Caco-2 (cell line): ENCODE measurements at regions not wholly inside any gene's neighbourhood (a gene's known extent, or its start where the extent isn't known, plus 50 kb on each side); places are given as distances from the start of the nearest gene placed in this dataset.
"Not testable (repeated sequence)": the region's sequence is repeated elsewhere in the genome, so short reads cannot be mapped to it uniquely, and the experiment has no call there.

Experiments used
- BruUV-seq: library from RNA; stranded (reverse); fragments of 400-500 nt; replicated peaks from 2 replicates; lab custom pipeline; 2021; lab: Mats Ljungman, UMichigan
- CTCF ChIA-PET: fragments of 300-600 bp; sonication (Branson Sonifier 250); formaldehyde crosslinking; loops from one replicate; lab custom pipeline; 2022; ENCODE audit warnings: antibody characterized with exemption; lab: Charles Lee
- POLR2A ChIA-PET: fragments of 300-600 bp; sonication (Branson Sonifier 250); formaldehyde crosslinking; loops from one replicate; lab custom pipeline; 2022; ENCODE audit warnings: antibody characterized with exemption; lab: Charles Lee
- DNase-seq, 2 experiments: peaks; one replicate each; pipeline versions ENCODE4 v3.0.0 to v3.0.0-alpha.2; 2020 to 2022
- H3K27me3 ChIP-seq: replicated peaks from 2 replicates; pipeline ENCODE4 v1.6.0; 2011; ENCODE audit warnings: low read length; ENCODE audit not compliant: control insufficient read depth, insufficient read depth
- H3K36me3 ChIP-seq: 2 replicates; pipeline ENCODE4 v1.5.1; 2011; ENCODE audit warnings: low read length; ENCODE audit not compliant: control insufficient read depth, insufficient read depth
- H3K4me1 ChIP-seq: fragments of 250-450 bp; sonication (Bioruptor Pico); 2 replicates; pipeline ENCODE4 v1.5.1; 2020; ENCODE audit warnings: mild to moderate bottlenecking
- H3K4me3 ChIP-seq: 2 replicates; pipeline ENCODE4 v1.5.1; 2011; ENCODE audit warnings: low read depth, mild to moderate bottlenecking, control low read depth, low read length
- H3K9me3 ChIP-seq: fragments of 250-450 bp; sonication (Bioruptor Pico); 2 replicates; pipeline ENCODE4 v1.5.1; 2020; ENCODE audit warnings: mild to moderate bottlenecking, moderate library complexity
- H3K27ac Mint-ChIP-seq: one replicate; pipeline ENCODE4 v1.8.0; 2022; ENCODE audit warnings: mixed read lengths; ENCODE audit not compliant: unreplicated experiment
- H3K27me3 Mint-ChIP-seq: one replicate; pipeline ENCODE4 v1.8.0; 2022; ENCODE audit warnings: mixed read lengths; ENCODE audit not compliant: insufficient read depth, unreplicated experiment
- H3K36me3 Mint-ChIP-seq: one replicate; pipeline ENCODE4 v1.8.0; 2022; ENCODE audit warnings: mild to moderate bottlenecking, mixed read lengths; ENCODE audit not compliant: insufficient read depth, unreplicated experiment
- H3K4me1 Mint-ChIP-seq: one replicate; pipeline ENCODE4 v1.8.0; 2022; ENCODE audit warnings: low read depth, mixed read lengths; ENCODE audit not compliant: unreplicated experiment
- H3K4me3 Mint-ChIP-seq: one replicate; pipeline ENCODE4 v1.8.0; 2022; ENCODE audit warnings: mild to moderate bottlenecking, moderate library complexity, mixed read lengths; ENCODE audit not compliant: unreplicated experiment
- H3K9me3 Mint-ChIP-seq: one replicate; pipeline ENCODE4 v1.8.0; 2022; ENCODE audit warnings: mixed read lengths; ENCODE audit not compliant: unreplicated experiment
- intact Hi-C: fragments of 100-400 bp; cut with micrococcal nuclease; formaldehyde crosslinking; loops from one replicate; pipeline ENCODE4 v1.10.0; 2022; ENCODE audit not compliant: unreplicated experiment
- TF ChIP-seq, protein P1 (sequence below), 2 experiments: fragments of 200-600 bp in 1 of 2; IDR thresholded peaks; 1 replicate in 1 of 2; 2 replicates in 1 of 2; pipeline versions ENCODE4 v1.5.1 to v1.8.0; 2011 to 2022; ENCODE audit warnings: antibody characterized with exemption in 1 of 2, control low read depth in 1 of 2, inconsistent platforms in 1 of 2, low read depth in 1 of 2, low read length in 1 of 2, mild to moderate bottlenecking in 1 of 2, moderate library complexity in 1 of 2; ENCODE audit not compliant: insufficient read depth in 1 of 2, severe bottlenecking in 1 of 2, unreplicated experiment in 1 of 2

DNA sequence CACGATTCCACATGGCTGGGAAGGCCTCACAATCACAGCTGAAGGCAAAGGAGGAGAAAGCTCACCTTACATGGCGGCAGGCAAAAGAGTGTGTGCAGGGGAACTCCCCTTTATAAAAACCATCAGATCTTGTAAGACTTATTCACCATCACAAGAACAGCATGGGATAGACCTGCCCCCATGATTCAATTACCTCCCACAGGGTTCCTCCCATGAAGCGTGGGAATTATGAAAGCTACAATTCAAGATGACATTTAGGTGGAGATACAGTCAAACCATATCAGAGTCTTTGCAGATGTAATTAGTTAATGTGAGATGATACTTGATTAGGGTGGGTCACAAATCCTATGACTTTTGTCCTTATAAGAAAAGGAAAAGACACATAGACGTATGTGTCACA lies 688.9 kb downstream of the GBE1 start:
- Histone ChIP-seq H3K9me3 (peaks cover 7% of the 10 kb centered on the region; the same call in 1 of the 2 replicates), H3K27me3 (no peaks in the 10 kb centered on the region), H3K4me3 (no peak overlapping the region), H3K4me1 (no peaks in the 10 kb centered on the region), H3K36me3 (no peaks in the 10 kb centered on the region)
- intact Hi-C loops: no loop called here
- no TSS peak for BruUV-seq
- Mint-ChIP-seq H3K27ac (no peak overlapping the region), H3K4me3 (no peak overlapping the region), H3K9me3 (peaks cover 12% of the 10 kb centered on the region), H3K36me3 (no peaks in the 10 kb centered on the region), H3K4me1 (peaks cover 9% of the 10 kb centered on the region), H3K27me3 (no peaks in the 10 kb centered on the region)
- CTCF ChIA-PET: no interaction called here
- TF ChIP-seq, protein P1, sequence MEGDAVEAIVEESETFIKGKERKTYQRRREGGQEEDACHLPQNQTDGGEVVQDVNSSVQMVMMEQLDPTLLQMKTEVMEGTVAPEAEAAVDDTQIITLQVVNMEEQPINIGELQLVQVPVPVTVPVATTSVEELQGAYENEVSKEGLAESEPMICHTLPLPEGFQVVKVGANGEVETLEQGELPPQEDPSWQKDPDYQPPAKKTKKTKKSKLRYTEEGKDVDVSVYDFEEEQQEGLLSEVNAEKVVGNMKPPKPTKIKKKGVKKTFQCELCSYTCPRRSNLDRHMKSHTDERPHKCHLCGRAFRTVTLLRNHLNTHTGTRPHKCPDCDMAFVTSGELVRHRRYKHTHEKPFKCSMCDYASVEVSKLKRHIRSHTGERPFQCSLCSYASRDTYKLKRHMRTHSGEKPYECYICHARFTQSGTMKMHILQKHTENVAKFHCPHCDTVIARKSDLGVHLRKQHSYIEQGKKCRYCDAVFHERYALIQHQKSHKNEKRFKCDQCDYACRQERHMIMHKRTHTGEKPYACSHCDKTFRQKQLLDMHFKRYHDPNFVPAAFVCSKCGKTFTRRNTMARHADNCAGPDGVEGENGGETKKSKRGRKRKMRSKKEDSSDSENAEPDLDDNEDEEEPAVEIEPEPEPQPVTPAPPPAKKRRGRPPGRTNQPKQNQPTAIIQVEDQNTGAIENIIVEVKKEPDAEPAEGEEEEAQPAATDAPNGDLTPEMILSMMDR (IDR thresholded peaks at IDR 0.05; ENCODE audit: insufficient read depth in 1 of 2, low read depth in 1 of 2, low read length in 1 of 2, severe bottlenecking in 1 of 2, unreplicated experiment in 1 of 2): no peak
- POLR2A ChIA-PET: no interaction called here
- no peak for DNase-seq

DNA sequence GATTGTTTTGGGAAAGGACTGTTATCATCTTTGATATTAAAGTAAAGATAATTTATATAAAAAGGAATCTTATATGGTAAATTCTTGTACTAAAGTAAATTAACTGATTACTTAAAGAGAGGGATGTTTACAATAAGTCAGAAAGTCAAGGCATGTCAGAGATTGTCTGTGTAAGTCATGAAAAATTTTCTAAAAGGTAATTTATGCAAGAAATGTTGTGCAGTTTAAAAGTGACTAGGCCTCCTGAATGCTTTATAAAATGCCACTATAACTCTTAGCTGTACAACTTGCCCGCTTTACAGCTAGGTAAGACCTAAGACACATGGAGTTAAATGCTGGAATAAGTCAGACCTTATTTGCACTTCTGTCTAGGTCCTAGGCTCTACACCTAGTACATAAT lies 692.9 kb downstream of the GBE1 start:
- Mint-ChIP-seq H3K27me3 (no peaks in the 10 kb centered on the region), H3K4me1 (peaks cover 9% of the 10 kb centered on the region), H3K9me3 (peaks cover 39% of the 10 kb centered on the region), H3K36me3 (no peaks in the 10 kb centered on the region), H3K27ac (no peak overlapping the region), H3K4me3 (no peak overlapping the region)
- no TSS peak for BruUV-seq
- Histone ChIP-seq H3K9me3 (peaks cover 7% of the 10 kb centered on the region; the same call in 1 of the 2 replicates), H3K4me1 (no peaks in the 10 kb centered on the region), H3K36me3 (no peaks in the 10 kb centered on the region), H3K27me3 (no peaks in the 10 kb centered on the region), H3K4me3 (no peak overlapping the region)
- no peak for DNase-seq
- ChIA-PET POLR2A (no interaction called here), CTCF (no interaction called here)
- intact Hi-C loops: no loop called here
- TF ChIP-seq, protein P1 (IDR thresholded peaks at IDR 0.05; ENCODE audit: insufficient read depth in 1 of 2, low read depth in 1 of 2, low read length in 1 of 2, severe bottlenecking in 1 of 2, unreplicated experiment in 1 of 2): no peak

DNA sequence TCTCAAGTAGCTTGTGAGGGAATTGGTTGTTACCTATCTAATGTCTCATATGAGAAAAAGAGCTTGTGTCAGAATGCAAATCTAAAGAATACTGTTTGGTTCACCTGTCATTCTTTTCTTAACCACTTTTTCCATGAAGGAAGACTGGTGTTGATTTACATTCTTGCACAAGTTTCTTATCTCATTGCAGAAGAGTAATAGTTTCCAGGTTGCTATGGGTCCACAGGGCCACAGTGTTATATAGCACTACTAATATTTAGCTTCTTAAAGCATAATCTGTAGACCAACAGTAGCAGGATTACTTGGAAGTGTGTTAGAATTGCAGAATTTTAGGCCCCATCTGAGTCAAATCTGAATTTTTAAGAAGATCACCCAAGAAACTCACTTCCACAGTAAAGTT lies 697.5 kb downstream of the GBE1 start:
- H3K36me3 Mint-ChIP-seq: no peaks in the 10 kb centered on the region
- H3K9me3 Mint-ChIP-seq: peaks cover 27% of the 10 kb centered on the region
- H3K4me1 Mint-ChIP-seq: no peaks in the 10 kb centered on the region
- no peak overlapping the region for H3K4me3 ChIP-seq
- POLR2A ChIA-PET: no interaction called here
- H3K27ac Mint-ChIP-seq: no peak overlapping the region
- TF ChIP-seq, protein P1 (IDR thresholded peaks at IDR 0.05; ENCODE audit: insufficient read depth in 1 of 2, low read depth in 1 of 2, low read length in 1 of 2, severe bottlenecking in 1 of 2, unreplicated experiment in 1 of 2): no peak
- no peaks in the 10 kb centered on the region for H3K4me1 ChIP-seq
- CTCF ChIA-PET: no interaction called here
- H3K27me3 Mint-ChIP-seq: no peaks in the 10 kb centered on the region
- H3K9me3 ChIP-seq: peaks cover 2% of the 10 kb centered on the region; the same call in 1 of the 2 replicates
- no peak for DNase-seq
- no TSS peak for BruUV-seq
- intact Hi-C loops: no loop called here
- no peak overlapping the region for H3K4me3 Mint-ChIP-seq
- no peaks in the 10 kb centered on the region for H3K36me3 ChIP-seq
- H3K27me3 ChIP-seq: no peaks in the 10 kb centered on the region

DNA sequence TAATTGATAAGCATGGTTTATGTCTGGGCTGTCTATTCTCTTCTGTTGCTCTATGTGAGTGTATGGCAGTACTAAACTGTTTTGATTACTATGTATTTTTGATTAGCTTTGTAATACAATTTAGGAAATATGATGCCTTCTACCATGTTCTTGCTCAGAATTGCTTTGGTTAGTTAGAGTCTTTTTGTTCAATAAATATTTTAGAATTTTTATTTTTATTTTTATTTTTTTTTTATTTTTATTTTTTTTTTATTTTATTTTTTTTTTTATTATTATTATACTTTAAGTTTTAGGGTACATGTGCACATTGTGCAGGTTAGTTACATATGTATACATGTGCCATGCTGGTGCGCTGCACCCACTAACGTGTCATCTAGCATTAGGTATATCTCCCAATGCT lies 710.3 kb downstream of the GBE1 start:
- H3K9me3 Mint-ChIP-seq, POLR2A ChIA-PET, H3K4me3 Mint-ChIP-seq, H3K4me1 Mint-ChIP-seq, H3K4me3 ChIP-seq, BruUV-seq, H3K36me3 Mint-ChIP-seq, H3K27me3 Mint-ChIP-seq, intact Hi-C loops, DNase-seq, CTCF ChIA-PET, H3K36me3 ChIP-seq, H3K27me3 ChIP-seq, H3K9me3 ChIP-seq, H3K27ac Mint-ChIP-seq, H3K4me1 ChIP-seq: not testable (repeated sequence)
